ENCODE measurements at regions not wholly inside any gene's neighbourhood (a gene's known extent, or its start where the extent isn't known, plus 50 kb on each side); places are given as distances from the start of the nearest gene placed in this dataset.
"Not testable (repeated sequence)": the region's sequence is repeated elsewhere in the genome, so short reads cannot be mapped to it uniquely, and the experiment has no call there.

DNA sequence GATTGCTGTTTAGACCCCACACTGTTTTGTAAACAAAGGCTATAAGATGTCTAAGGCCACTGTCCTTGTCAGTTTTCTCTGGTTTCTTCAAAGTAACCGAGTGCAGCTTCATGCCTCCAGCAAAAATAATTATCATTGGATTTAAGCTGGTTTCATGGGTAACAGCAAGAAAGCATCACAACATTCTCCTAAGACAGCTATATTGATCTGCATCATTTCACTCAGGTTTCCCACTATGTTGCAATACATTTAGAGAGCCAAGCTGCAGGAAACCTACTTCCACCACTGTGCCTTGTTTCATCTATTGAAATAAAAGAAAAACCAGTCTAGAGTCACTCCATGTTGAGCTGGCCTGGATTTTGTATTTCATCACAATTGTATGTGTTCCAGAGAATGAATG, 351.4 kb downstream of the OXSM start:
- no peak for DNase-seq (ENCODE audit: low read depth in 2 of 2)

DNA sequence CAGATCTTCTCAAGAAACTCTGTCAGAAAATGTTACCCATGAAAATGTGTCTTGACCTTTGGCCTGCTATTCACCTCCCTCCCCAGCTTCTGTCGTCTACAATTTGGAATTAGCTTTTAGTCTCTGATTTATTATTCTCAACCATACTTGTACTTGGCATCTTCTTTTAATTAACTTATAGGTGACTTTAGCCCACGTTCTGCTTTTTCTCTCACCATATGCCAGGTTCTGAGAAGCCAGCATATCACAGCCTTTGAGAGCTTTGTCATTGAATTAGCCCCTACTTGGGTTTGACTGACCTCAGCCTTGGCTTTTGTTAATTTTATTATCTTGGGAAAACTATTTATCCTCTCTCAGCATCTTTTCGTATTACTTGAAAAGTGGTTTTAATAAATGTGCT, 355.9 kb downstream of the OXSM start:
- DNase-seq (ENCODE audit: low read depth in 2 of 2): no peak

DNA sequence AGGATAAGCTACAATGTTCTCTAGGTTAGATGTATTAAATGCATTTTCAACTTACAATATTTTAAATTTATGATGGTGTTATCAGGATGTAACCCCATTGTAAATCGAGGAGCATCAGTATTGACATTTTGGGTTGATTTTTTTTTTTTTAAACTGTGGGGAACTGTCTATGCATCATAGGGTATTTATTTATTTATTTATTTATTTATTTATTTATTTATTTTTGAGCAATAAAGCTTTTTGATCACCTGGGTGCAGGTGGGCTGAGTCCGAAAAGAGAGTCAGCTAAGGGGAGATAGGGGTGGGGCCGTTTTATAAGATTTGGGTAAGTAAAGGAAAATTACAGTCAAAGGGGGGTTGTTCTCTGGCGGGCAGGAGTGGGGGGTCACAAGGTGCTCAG, 367.5 kb downstream of the OXSM start:
- not testable (repeated sequence) for DNase-seq (ENCODE audit: low read depth in 2 of 2)

DNA sequence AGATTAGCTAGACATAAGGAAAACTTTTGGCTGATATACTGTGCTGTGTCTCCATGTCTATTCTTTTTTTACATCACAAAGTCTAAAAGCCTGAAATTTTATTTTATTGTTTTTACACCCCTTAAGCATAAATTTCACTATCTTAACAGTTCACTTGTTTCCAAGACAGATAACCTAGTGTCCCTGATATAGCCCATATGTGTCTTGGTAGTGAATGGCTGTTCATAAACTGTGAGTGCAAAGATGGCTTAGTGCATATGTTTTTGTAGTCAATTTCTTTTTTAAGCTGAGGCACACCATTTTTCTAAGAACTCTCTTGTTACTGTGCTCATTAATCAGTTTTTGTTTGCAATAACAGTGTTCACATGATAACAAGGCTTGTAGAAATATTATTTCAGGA, 381.1 kb downstream of the OXSM start:
- DNase-seq (ENCODE audit: low read depth in 2 of 2): no peak

DNA sequence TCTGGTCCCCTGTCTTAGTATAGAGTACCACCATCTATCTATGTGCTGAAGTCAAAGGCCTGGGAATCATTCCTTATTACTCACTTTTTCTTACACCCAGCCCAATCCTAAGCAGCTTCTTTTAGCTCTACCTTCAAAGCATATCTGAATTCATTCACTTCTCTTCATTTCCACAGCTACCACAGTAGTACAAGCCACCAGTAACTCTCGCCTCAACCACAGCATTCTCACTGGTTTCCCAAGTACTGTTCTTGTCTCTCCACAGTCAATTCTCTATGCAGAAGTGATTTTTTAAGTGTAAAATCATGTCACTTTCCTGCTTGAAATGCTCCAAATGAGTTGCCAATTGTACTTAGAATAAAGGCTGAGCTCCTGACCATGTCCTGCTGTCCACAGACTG, 401.7 kb downstream of the OXSM start:
- no peak for DNase-seq (ENCODE audit: low read depth in 2 of 2)

DNA sequence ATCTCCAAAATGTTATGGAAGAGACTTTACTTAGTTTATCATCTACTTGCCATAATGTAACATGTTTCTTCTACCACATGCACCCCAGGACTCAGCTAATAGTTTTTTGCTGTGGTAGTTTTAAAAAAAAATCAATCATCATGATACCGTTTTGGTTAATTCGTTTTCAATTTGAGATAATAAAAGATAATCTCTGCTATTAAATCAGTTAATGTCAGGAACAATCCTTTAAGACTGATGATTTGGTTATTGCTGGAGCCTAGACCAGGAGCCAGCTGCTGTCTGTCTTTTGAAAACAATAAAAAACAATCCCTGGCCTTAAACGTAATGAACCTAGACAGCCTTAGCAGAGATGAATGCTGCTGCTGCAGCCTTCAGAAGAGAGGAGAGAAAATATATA, 403.7 kb downstream of the OXSM start:
- DNase-seq (ENCODE audit: low read depth in 2 of 2): no peak

DNA sequence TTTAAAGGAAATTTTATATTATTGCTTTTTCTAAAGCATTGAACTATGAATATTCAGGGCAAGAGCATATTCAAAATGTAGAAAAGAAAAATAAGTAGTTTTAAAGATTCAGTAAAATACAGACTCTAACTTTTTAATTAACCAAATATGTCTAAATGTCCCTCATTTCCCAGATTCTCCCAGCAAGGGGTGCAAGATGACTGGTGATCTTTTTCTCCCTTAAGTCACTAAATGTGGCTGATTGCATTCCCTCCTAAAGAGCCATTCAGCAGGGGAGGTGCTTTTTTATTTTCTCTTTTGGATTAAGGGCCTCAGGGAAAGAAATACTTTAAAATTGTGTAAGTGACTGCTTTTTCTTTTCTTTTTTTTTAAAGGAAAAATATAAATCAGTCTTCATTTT, 406.9 kb downstream of the OXSM start:
- no peak for DNase-seq (ENCODE audit: low read depth in 2 of 2)

DNA sequence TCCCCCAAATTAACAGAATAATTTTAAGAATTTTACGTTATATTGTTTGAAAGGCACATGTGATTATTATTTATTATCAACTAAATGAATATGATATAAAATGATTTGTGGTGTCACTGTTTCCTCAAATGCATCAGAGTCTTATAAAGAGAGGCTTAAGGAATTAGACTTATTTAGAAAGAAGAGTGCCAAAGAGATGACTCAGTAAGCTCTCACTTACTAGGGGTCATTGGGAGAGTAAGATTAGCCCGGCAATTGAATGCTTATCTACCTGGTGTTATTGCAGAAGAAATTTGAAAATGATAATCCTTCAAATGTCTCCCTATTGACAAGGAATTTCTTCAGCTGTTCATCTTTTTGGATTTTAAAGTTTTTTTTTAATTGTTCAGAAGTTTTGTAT, 408.7 kb downstream of the OXSM start:
- no peak for DNase-seq (ENCODE audit: low read depth in 2 of 2)

DNA sequence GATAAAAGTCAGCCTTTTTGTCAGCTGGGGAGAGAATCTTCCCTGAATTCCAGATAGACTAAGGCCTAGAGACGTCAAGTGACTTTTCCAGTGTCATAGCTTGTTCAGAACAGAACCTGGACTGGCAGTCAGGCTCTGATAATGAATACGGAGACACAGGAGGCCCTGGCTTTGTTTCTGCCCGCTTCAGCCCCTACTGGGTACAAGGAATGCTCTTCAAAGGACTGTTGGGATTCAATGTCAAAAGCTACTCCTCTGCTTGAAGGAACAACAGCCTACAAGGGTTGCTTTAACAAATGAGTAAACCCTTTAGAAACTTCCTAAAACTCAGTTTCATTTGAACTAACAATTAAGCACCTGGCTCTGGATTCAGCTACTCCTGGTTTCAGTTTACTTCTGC, 412.3 kb downstream of the OXSM start:
- no peak for DNase-seq (ENCODE audit: low read depth in 2 of 2)

DNA sequence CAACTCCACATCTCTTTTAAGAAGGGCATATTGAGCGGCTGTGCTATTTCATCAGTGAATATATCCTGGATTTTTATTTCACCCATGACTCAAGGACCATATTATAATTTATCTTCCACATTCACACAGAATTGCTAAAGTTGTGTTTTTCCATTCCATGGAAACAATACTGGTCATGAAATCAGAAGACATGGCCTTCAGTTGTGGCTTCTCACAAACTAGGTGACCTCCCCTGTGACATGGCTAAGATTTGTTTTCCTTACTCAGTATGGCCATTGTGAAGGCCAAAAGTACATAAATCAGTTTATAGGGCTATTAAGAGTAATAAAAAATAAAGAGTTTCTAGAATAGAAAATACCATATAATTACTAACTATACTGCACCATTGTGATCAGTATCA, 415.6 kb downstream of the OXSM start:
- no peak for DNase-seq (ENCODE audit: low read depth in 2 of 2)

DNA sequence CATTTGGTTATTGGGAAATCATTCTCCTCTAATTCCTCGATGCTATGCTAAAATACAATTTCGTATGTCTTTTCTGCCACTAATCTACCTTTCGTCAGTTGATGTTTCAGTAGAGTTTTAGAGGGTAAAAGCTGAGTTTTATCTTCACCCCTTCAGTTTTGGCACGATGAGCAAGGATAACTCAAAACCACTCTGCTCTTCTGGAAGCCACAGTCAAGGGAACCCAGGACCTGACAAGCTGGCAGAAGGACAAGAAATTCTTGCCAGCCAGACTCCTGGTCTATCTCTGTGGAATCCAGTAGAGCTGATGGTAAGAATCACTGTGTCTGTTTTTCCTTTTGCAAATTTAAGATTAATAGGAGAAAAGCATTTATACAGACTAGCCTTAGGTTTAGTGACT, 414.4 kb upstream of the LRRC3B start:
- no peak for DNase-seq (ENCODE audit: low read depth in 2 of 2)

DNA sequence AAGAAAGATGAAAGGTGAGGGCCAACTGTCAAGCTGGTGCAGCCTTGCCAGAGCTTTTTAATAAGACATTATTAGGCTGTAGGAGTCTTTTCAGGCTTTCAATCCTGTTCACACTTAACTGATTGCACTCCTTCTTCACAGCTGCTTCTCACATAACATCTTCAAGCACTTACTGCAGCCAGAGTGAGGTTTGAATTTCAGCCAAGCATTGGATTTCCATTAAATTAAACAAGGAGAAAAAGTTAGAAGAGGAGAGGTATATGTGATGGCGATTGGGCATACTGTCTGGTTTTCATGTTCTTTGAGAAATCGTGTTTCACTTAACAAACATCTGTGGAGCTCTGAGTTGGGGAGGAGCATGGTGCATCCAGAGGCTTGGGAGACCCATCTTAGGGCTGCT, 392.8 kb upstream of the LRRC3B start:
- no peak for DNase-seq (ENCODE audit: low read depth in 2 of 2)

DNA sequence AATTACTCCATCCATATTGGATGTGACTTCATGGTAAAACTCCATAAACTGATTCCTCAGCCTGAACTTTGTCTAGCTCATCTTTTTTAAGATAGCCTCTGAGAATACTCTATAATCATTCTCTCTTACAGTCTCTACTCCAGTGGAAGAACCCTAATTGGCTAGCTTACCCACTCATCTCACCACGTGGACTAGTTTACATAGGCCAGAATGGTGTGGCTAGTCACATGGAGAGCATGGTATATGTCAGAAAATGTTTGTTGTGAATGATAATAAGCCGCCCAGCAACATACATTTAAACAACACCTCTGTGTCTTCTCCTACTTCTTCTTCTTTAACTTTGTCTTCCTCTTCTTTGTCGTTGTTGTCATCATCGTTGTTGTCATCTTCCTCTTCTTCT, 389.2 kb upstream of the LRRC3B start:
- DNase-seq (ENCODE audit: low read depth in 2 of 2): no peak

DNA sequence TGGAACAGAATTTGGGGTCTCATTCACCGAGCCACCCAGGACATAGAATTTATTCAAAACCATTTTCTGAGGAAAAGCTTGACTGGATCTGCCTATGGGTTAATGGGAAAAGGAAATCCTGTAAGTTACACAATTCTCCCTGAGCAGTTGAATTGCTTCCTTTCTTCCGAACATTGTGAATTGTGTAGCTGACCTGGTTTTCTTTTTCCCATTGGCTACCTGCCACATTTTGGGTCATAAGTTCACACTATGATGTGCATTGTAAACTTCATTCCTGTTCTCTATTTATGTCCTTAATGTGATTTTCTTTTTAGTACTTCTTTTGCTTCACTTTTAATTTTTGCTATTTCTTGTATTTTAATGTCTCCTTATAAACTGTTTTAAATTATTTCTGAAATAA, 386.0 kb upstream of the LRRC3B start:
- peak; percentile 49 to 64 for DNase-seq (ENCODE audit: low read depth in 2 of 2)

DNA sequence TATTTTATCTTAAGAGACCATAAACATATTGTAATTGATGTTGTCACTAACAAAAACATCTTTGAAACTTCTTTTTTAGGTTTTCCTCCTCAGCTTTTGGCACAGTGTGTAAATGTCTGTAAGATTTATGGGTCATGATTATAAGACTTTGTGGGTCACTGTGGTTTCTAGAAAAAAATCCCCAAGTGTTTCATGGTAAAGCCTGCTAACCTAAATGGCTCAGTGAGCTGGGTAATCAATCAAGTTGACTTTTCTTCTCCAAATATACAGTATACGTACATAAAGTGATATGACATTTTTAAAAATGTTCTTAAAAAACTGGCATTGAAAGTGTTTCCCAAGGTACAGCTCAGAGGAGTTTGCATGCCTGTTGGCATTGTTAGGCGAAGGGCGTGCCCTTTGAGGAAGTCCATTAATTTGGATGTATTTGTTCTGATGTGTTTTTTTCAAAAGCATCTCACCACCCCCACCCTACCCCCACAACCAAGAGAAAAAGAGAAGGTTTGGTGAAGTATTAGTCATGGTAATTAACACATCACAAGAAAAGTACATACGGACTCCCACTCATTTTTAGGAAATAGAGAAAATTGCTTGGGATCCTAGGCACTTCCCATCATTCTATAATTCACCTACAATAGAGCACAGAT, 385.4 kb upstream of the LRRC3B start:
- no peak for DNase-seq (ENCODE audit: low read depth in 2 of 2)

DNA sequence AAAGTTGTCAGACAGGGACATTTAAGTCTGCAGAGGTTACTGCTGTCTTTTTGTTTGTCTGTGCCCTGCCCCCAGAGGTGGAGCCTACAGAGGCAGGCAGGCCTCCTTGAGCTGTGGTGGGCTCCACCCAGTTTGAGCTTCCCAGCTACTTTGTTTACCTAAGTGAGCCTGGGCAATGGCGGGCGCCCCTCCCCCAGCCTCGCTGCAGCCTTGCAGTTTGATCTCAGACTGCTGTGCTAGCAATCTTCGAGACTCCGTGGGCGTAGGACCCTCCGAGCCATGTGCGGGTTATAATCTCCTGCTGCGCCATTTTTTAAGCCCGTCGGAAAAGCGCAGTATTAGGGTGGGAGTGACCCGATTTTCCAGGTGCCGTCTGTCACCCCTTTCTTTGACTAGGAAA, 378.0 kb upstream of the LRRC3B start:
- not testable (repeated sequence) for DNase-seq (ENCODE audit: low read depth in 2 of 2)

DNA sequence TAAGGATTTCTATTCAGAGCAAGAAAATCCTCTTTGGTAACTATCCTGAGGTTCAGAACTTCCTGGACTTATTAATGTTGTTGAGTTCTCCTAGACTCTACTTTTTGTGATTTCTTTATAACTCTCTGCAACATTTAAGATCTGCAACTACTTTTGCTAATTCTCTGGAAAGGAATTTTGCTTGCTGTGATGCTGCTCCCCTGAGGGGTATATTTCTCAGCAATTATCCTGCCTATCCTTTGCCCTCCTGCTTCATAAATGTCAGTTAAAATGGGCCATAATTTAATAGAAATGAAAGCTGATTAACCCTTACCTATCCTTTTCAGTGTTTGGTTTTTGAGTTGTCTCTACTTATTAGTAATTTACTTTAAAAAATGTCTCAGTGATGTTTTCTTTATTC, 377.3 kb upstream of the LRRC3B start:
- no peak for DNase-seq (ENCODE audit: low read depth in 2 of 2)

DNA sequence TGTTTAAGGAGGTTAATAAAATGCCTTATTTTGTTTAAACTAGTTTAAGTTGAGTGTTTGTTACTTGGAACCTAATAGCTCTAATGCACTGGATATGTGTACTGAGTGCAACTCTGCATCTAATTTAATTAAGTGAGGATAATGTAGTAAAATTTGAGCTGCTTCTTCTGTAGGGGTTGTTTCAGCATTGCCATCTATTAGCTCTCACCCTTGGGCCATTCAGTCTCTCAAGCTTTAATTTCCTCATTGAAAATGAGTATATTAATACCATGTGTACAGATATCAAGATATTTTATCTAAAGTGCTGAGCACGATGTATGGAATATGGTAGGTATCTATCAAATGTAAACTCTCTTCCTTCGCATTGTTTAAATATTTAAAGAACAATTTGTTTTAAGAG, 375.7 kb upstream of the LRRC3B start:
- DNase-seq (ENCODE audit: low read depth in 2 of 2): no peak

DNA sequence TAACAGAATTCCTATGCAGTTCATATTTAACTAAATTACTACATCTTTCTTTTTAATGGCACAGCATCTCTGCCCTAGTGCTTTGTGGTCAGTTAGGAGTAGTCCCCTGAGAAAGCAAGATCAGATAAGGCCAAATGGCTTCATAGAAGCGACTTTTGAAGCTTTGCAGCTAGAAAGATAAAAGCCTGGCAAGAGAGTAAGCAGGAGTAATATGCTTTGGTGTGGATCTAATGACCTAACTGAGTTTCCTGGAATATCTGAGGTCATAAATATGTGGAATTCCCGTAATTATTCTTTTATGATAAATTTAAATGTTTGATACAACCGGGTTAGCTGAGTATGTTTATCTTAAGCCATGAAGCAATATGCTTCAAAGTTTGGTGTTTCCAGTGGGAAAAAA, 374.9 kb upstream of the LRRC3B start:
- DNase-seq (ENCODE audit: low read depth in 2 of 2): no peak

DNA sequence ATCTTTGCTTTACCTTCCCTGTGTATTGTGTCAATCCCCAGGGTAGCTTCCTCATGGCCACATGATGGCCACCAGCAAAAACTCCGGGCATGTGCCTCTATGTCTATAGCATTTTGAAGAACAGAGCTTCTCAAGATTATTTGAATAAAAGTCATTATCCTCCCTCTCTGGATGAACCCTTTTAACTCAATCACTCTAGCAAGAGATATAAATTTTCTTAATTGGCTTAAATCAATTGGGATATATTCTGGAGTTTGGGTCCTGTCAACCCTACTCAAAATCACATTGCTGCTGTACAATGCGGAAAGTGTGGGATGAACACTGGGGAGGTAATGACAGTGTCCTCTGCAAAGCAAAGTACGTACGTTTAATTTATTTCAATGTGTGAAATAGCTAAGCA, 370.6 kb upstream of the LRRC3B start:
- DNase-seq (ENCODE audit: low read depth in 2 of 2): no peak

DNA sequence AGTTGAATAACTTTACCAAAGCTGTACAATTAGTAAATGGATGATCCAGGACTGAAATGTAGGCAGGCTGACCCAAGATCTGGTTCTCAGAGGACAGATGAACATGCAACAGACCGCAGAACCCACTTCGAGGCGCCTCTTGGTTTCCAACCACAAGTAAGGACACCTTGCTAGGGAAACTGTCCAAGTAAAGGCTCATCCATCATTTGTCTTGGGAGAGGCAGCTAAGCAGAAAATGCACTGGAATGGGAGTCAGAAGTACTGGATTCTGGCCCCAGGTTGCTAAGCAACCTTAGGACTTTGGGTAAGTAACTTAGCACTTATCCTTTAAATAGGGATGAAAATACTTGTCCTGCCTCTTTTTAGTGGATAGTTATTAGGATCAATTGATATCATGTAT, 366.3 kb upstream of the LRRC3B start:
- no peak for DNase-seq (ENCODE audit: low read depth in 2 of 2)

DNA sequence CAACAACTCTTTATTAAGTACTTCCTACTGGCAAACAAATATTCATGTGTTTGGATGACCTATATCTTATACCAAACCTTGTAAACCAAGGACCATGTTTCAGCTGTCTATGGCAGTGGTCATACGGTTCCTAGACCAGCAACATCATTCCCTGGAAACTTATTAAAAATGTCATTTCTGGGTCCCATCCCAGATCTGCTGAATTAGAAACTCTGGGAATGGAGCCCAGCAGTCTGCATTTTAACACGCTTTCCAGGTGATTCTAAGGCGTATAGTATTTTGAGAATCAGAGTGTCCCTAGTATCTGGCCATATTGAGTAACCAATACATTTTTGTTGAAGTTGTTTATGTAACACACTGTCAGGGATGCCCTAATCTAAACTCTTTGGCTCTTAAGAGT, 363.4 kb upstream of the LRRC3B start:
- DNase-seq (ENCODE audit: low read depth in 2 of 2): no peak

DNA sequence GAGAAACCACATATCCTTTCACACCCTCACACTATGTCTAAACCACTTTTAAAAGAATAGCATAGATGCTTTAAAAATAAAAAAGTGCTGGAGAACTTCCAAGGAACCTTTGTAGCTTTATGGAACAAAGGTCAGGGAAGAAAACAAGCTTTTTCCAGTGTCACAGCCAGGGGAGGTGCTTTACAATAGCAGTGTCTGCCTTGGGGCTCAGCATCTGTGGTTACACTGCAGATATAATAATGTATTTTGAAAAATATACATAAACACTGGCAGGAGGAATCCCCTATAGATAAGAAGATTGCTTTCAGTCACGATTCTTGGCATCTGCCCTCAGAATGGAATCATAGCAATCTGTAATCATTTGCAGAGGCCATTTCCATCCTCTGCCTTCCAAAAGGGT, 362.4 kb upstream of the LRRC3B start:
- no peak for DNase-seq (ENCODE audit: low read depth in 2 of 2)

DNA sequence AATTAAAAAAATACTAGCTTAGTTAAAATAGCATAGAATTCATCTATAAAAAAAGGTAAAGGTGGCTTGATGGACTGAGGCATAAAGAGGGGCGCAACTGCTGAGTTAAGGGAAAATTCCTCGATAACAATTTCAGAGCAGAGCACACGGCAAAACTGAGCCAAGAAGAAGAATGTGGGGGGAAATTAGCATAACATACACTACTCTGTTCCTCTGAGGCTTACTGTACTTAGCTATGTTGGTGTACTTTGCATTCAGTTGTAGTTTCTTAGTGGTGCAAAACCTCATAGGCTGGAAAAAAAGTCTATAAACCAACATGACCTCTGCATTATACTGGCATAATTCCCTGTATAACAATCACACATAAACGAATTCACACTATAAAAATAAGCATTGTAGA, 357.9 kb upstream of the LRRC3B start:
- no peak for DNase-seq (ENCODE audit: low read depth in 2 of 2)
